Right lobe of liver (tissue), 6 donors: ENCODE measurements at regions not wholly inside any gene's neighbourhood (a gene's known extent, or its start where the extent isn't known, plus 50 kb on each side); places are given as distances from the start of the nearest gene placed in this dataset.

Source experiments
- ATAC-seq, 4 donors: fragments of 200-7000 bp; cut with Tn5 transposase; one replicate each; pipeline ENCODE4 v1.9.1; 2020; ENCODE audit warnings: mild to moderate bottlenecking in 4 of 4, moderate library complexity in 4 of 4
- DNase-seq, 3 donors: peaks; one replicate each; pipeline ENCODE4 v3.0.0-alpha.2; 2020
- H3K27ac ChIP-seq, 3 donors: fragments of 200-600 bp; one replicate each; pipeline ENCODE4 v1.8.0; 2022
- H3K27me3 ChIP-seq, 2 donors: fragments of 200-600 bp; one replicate each; pipeline ENCODE4 v1.8.0; 2022
- H3K36me3 ChIP-seq, 4 donors: fragments of 200-600 bp; sonication (generic) in 1 of 4; one replicate each; pipeline versions ENCODE4 v1.5.1 to v1.8.0; 2017 to 2022; ENCODE audit warnings: control low read depth in 1 of 4
- H3K4me1 ChIP-seq, 4 donors: fragments of 200-600 bp; sonication (generic) in 1 of 4; one replicate each; pipeline versions ENCODE4 v1.5.1 to v1.8.0; 2017 to 2022; ENCODE audit warnings: control low read depth in 1 of 4
- H3K4me3 ChIP-seq, 3 donors: fragments of 200-600 bp; one replicate each; pipeline ENCODE4 v1.8.0; 2022
- H3K9me3 ChIP-seq, 4 donors: fragments of 200-600 bp; sonication (generic) in 1 of 4; one replicate each; pipeline versions ENCODE4 v1.5.1 to v1.8.0; 2017 to 2022; ENCODE audit warnings: control low read depth in 1 of 4
- CTCF ChIP-seq, 4 donors: fragments of 200-600 bp in 3 of 4; fragments of 450-650 bp in 1 of 4; IDR thresholded peaks; one replicate each; pipeline versions ENCODE4 v1.5.1 to v1.8.0; 2016 to 2022; ENCODE audit warnings: antibody characterized with exemption in 4 of 4, mild to moderate bottlenecking in 2 of 4
- POLR2A ChIP-seq: fragments of 450-650 bp; IDR thresholded peaks from one replicate; pipeline ENCODE4 v1.6.1; 2017; ENCODE audit warnings: antibody characterized with exemption, mild to moderate bottlenecking
- WGBS: methylation state at CpG from one replicate; pipeline ENCODE4 v1.1.6; 2018; ENCODE audit warnings: low coverage, low lambda C conversion rate; ENCODE audit not compliant: insufficient coverage; ENCODE audit errors: missing lambda C conversion rate; 5-methylcytosine and 5-hydroxymethylcytosine counted together
- intact Hi-C, 2 donors: fragments of 100-400 bp; cut with DNase I; formaldehyde crosslinking; loops; one replicate each; pipeline versions ENCODE4 v1.11.2 to v1.14.1; 2022
- donor health status: DM: no; HTN: yes; CAD: no.
- donor health status: DM: no; HTN: no; CAD: no.
- donor health status: DM: no; HTN: no; CAD: no.
- donor health status: DM: no; HTN: yes; CAD: no.
- donor health status: DM: no; HTN: yes; CAD: no.

GRCh38 chr1:212506666-212507065, 73.9 kb downstream of the NENF start:
- intact Hi-C loops: no loop called here

GRCh38 chr1:212507369-212507768, 74.6 kb downstream of the NENF start:
- H3K4me3 ChIP-seq: no peak overlapping the region
- no peaks in the 10 kb centered on the region for H3K27me3 ChIP-seq
- TF ChIP-seq CTCF (IDR thresholded peaks at IDR 0.05) (no peak), POLR2A (no peak)
- no peaks in the 10 kb centered on the region for H3K36me3 ChIP-seq
- no peak overlapping the region for H3K27ac ChIP-seq
- WGBS: 81% methylated on average over 6 of the region's 7 CpGs
- no peaks in the 10 kb centered on the region for H3K9me3 ChIP-seq
- intact Hi-C loops: no loop called here
- H3K4me1 ChIP-seq: no peaks in the 10 kb centered on the region
- no peak for ATAC-seq
- DNase-seq: no peak

More at GRCh38 chr1:212506666-212507065, 73.9 kb downstream of the NENF start:
- Histone ChIP-seq H3K4me1 (no peaks in the 10 kb centered on the region), H3K27ac (no peak overlapping the region), H3K36me3 (no peaks in the 10 kb centered on the region), H3K9me3 (no peaks in the 10 kb centered on the region), H3K4me3 (no peak overlapping the region), H3K27me3 (no peaks in the 10 kb centered on the region)
- no peak for DNase-seq
- TF ChIP-seq POLR2A: no peak
- TF ChIP-seq CTCF (IDR thresholded peaks at IDR 0.05): no peak
- ATAC-seq: no peak

GRCh38 chr1:212512816-212513559, 80.3 kb downstream of the NENF start:
- peaks cover 0 to 3% (median under 1%) of the 10 kb centered on the region in 4 donors for H3K4me1 ChIP-seq
- intact Hi-C loops: no loop called here
- no peaks in the 10 kb centered on the region for H3K9me3 ChIP-seq
- no CpG with 5 or more reads among the region's 5 CpGs for WGBS
- DNase-seq: no peak
- H3K4me3 ChIP-seq: no peak overlapping the region
- ATAC-seq: no peak
- no peak overlapping the region for H3K27ac ChIP-seq
- no peaks in the 10 kb centered on the region for H3K27me3 ChIP-seq
- TF ChIP-seq POLR2A (no peak), CTCF (IDR thresholded peaks at IDR 0.05) (no peak)
- H3K36me3 ChIP-seq: no peaks in the 10 kb centered on the region

GRCh38 chr1:212513586-212513985, 80.9 kb downstream of the NENF start:
- no peaks in the 10 kb centered on the region for H3K36me3 ChIP-seq
- H3K27ac ChIP-seq: no peak overlapping the region
- no peak for TF ChIP-seq POLR2A
- no peak for TF ChIP-seq CTCF (IDR thresholded peaks at IDR 0.05)
- H3K9me3 ChIP-seq: no peaks in the 10 kb centered on the region
- H3K27me3 ChIP-seq: no peaks in the 10 kb centered on the region
- no peak overlapping the region for H3K4me3 ChIP-seq
- ATAC-seq: no peak
- peaks cover 0 to 6% (median 2%) of the 10 kb centered on the region in 4 donors for H3K4me1 ChIP-seq
- intact Hi-C loops: no loop called here
- WGBS: 56% methylated on average over 7 of the region's 11 CpGs
- no peak for DNase-seq
